Sigmoid colon (tissue), 6 donors: ENCODE measurements at regions not wholly inside any gene's neighbourhood (a gene's known extent, or its start where the extent isn't known, plus 50 kb on each side); places are given as distances from the start of the nearest gene placed in this dataset.

Experiments
- DNase-seq: peaks from one replicate; pipeline ENCODE4 v3.0.0-alpha.2; 2019
- H3K27ac ChIP-seq, 4 donors: fragments of 200-600 bp; sonication (generic); one replicate each; pipeline ENCODE4 v1.5.1; 2016 to 2019; ENCODE audit warnings: mild to moderate bottlenecking in 1 of 4
- H3K27me3 ChIP-seq, 3 donors: fragments of 200-600 bp; sonication (generic); one replicate each; pipeline ENCODE4 v1.5.1; 2019; ENCODE audit warnings: mild to moderate bottlenecking in 1 of 3
- H3K36me3 ChIP-seq, 4 donors: fragments of 200-600 bp; sonication (generic); one replicate each; pipeline ENCODE4 v1.5.1; 2016 to 2019
- H3K4me1 ChIP-seq, 4 donors: fragments of 200-600 bp; sonication (generic); one replicate each; pipeline ENCODE4 v1.5.1; 2017 to 2019
- H3K4me3 ChIP-seq, 4 donors: fragments of 200-600 bp; sonication (generic); one replicate each; pipeline ENCODE4 v1.5.1; 2017 to 2019; ENCODE audit warnings: mild to moderate bottlenecking in 2 of 4, moderate library complexity in 1 of 4
- H3K9me3 ChIP-seq, 4 donors: fragments of 200-600 bp in 3 of 4; sonication (generic) in 3 of 4; one replicate each; pipeline versions ENCODE4 v1.5.1 to v1.6.1; 2013 to 2019
- CTCF ChIP-seq, 4 experiments: fragments of 450-650 bp in 3 of 4; fragments of 200-600 bp in 1 of 4; IDR thresholded peaks; one replicate each; pipeline ENCODE4 v1.5.1; 2016 to 2019; ENCODE audit warnings: antibody characterized with exemption in 4 of 4, mild to moderate bottlenecking in 3 of 4, moderate library complexity in 2 of 4
- EP300 ChIP-seq, 4 donors: sonication (generic); formaldehyde crosslinking; IDR thresholded peaks; one replicate each; pipeline ENCODE4 v1.6.1; 2017; ENCODE audit warnings: antibody characterized with exemption in 4 of 4
- POLR2A ChIP-seq, 2 donors: fragments of 450-650 bp; IDR thresholded peaks; one replicate each; pipeline ENCODE4 v1.6.1; 2016; ENCODE audit warnings: antibody characterized with exemption in 2 of 2, mild to moderate bottlenecking in 2 of 2, moderate library complexity in 2 of 2
- POLR2AphosphoS5 ChIP-seq, 4 donors: sonication (generic); formaldehyde crosslinking; IDR thresholded peaks; one replicate each; pipeline ENCODE4 v1.6.1; 2017; ENCODE audit warnings: antibody characterized with exemption in 4 of 4
- WGBS, 2 donors: extraction: QIAGEN DNeasy Blood & Tissue Kit; methylation state at CpG; one replicate each; pipeline ENCODE4 v1.1.7; 2013; 5-methylcytosine and 5-hydroxymethylcytosine counted together
- intact Hi-C: fragments of 100-400 bp; cut with DNase I; formaldehyde crosslinking; loops from one replicate; pipeline ENCODE4 v1.15.1; 2023
- donor health status: healthy with polysubstance abuse.
- donor health status: healthy.

- Histone ChIP-seq H3K9me3 (peaks cover 0 to 3% (median 0%) of the 10 kb centered on the region in 4 donors), H3K4me3 (no peak overlapping the region), H3K27ac (no peak overlapping the region), H3K4me1 (peaks cover 0 to 4% (median 0%) of the 10 kb centered on the region in 4 donors), H3K27me3 (no peaks in the 10 kb centered on the region), H3K36me3 (no peaks in the 10 kb centered on the region)
- TF ChIP-seq EP300 (IDR thresholded peaks at IDR 0.05) (no peak), POLR2AphosphoS5 (IDR thresholded peaks at IDR 0.05) (no peak), CTCF (IDR thresholded peaks at IDR 0.05) (no peak), POLR2A (IDR thresholded peaks at IDR 0.05) (no peak)
- no peak for DNase-seq
- 79 to 94% methylated on average over 3 of the region's 3 CpGs for WGBS, 2 donors
- intact Hi-C loops, result no loop called here
Measured at GRCh38 chr6:16911088-16911487, 149.8 kb upstream of the ATXN1 start.

DNA sequence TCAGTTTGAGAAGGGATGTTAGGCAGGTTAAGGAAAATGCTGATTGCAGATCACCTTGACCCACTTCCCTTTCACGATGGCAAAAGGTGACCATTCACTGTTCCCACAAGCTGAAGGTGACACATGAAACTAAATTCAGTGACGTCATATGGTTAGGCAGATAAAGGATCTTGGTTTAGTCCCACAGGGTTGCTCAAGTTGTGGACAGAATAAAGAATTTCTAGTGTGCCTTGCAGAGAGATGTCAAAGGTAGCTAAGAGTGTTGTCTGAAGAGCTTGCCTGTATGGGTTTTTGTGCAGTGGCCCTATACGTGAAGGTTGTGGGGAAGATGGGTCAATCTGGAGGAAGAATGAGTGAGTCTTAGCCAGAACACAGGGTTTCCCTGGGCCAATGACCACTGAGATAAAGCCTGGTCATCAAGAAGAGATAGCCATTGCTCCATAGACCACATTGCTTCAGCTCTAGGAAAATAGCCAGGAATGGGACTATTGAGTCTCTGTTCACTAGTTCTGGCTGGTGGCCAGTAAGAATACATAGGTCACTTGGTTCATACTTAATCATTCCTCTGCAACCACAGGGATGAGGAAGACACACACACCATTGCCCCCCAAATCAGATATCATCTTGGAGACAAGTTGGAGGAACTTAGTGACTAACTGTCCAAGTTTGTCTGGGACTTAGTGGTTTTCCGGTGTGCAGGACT lies 148.5 kb upstream of the ATXN1 start:
- whole genome bisulfite sequencing, 2 donors, result 82 to 84% methylated on average over 4 of the region's 4 CpGs
- intact Hi-C loops, result no loop called here
- Histone ChIP-seq H3K9me3 (peaks cover 0 to 3% (median 0%) of the 10 kb centered on the region in 4 donors), H3K36me3 (no peaks in the 10 kb centered on the region), H3K4me1 (peaks cover 0 to 4% (median 0%) of the 10 kb centered on the region in 4 donors), H3K4me3 (no peak overlapping the region), H3K27me3 (no peaks in the 10 kb centered on the region), H3K27ac (no peak overlapping the region)
- TF ChIP-seq EP300 (IDR thresholded peaks at IDR 0.05) (no peak), POLR2A (IDR thresholded peaks at IDR 0.05) (no peak), POLR2AphosphoS5 (IDR thresholded peaks at IDR 0.05) (no peak), CTCF (IDR thresholded peaks at IDR 0.05) (no peak)
- DNase-seq, result no peak

DNA sequence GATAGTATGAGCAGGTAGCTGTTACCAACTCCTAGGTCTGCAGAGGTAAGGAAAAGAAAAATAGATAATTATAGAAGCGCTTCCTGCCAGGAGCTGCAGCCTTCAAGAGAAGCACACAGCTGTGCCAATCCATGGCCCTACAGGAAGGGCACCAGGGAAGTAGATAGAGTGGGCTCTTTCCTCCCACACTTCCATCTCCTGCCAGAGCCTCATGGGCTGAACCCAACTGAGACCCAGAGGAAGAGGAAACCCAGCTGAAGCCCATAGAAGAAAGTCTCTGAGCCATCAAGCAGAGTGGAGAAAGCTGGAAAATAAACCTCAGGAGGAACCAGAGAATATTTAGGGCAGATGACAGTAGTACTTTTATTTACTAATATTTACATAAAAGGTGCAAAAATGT lies 146.7 kb upstream of the ATXN1 start:
- peaks cover 0 to 4% (median 0%) of the 10 kb centered on the region in 4 donors for H3K4me1 ChIP-seq
- peaks cover 0 to 2% (median 0%) of the 10 kb centered on the region in 4 donors for H3K9me3 ChIP-seq
- no peak overlapping the region for H3K27ac ChIP-seq
- intact Hi-C loops, result no loop called here
- DNase-seq, result no peak
- no peaks in the 10 kb centered on the region for H3K36me3 ChIP-seq
- H3K27me3 ChIP-seq, result no peaks in the 10 kb centered on the region
- H3K4me3 ChIP-seq, result no peak overlapping the region
- WGBS, 2 donors, result 95 to 96% methylated on average over 1 of the region's 1 CpG
- TF ChIP-seq POLR2AphosphoS5 (IDR thresholded peaks at IDR 0.05) (no peak), POLR2A (IDR thresholded peaks at IDR 0.05) (no peak), EP300 (IDR thresholded peaks at IDR 0.05) (no peak), CTCF (IDR thresholded peaks at IDR 0.05) (no peak)

DNA sequence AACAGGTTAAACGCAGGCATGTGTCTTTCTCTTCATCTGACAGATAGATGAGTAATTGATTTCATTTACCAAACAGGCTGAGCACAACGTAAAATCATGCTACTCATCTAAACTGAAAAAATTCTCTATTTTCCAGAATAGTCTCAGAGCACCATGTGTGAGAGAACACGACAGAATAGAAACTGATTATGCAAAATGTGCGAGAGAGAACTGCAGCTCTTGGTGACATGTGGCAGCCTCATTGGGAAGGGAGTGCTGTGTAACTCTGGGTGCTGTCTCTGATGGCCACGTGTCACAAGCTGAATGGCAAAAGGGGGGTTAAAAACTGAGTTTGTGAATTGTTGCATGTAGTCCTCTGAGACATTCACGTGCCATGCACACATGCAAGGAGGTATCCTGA lies 143.7 kb upstream of the ATXN1 start:
- no peak overlapping the region for H3K27ac ChIP-seq
- H3K9me3 ChIP-seq, result no peaks in the 10 kb centered on the region
- H3K27me3 ChIP-seq, result no peaks in the 10 kb centered on the region
- TF ChIP-seq CTCF (IDR thresholded peaks at IDR 0.05) (no peak), POLR2A (IDR thresholded peaks at IDR 0.05) (no peak), EP300 (IDR thresholded peaks at IDR 0.05) (no peak), POLR2AphosphoS5 (IDR thresholded peaks at IDR 0.05) (no peak)
- WGBS, 2 donors, result 69 to 86% methylated on average over 6 of the region's 6 CpGs
- no peaks in the 10 kb centered on the region for H3K36me3 ChIP-seq
- intact Hi-C loops, result no loop called here
- no peak overlapping the region for H3K4me3 ChIP-seq
- peaks cover 0 to 12% (median 6%) of the 10 kb centered on the region in 4 donors for H3K4me1 ChIP-seq
- no peak for DNase-seq

GRCh38 chr6:16903470-16903869 lies 142.2 kb upstream of the ATXN1 start:
- 49 to 60% methylated on average over 7 of the region's 7 CpGs for WGBS, 2 donors
- no peaks in the 10 kb centered on the region for H3K36me3 ChIP-seq
- H3K4me1 ChIP-seq, result peaks cover 0 to 12% (median 6%) of the 10 kb centered on the region in 4 donors
- H3K9me3 ChIP-seq, result no peaks in the 10 kb centered on the region
- no peak for DNase-seq
- intact Hi-C loops, result no loop called here
- TF ChIP-seq CTCF (IDR thresholded peaks at IDR 0.05) (no peak), POLR2A (IDR thresholded peaks at IDR 0.05) (no peak), POLR2AphosphoS5 (IDR thresholded peaks at IDR 0.05) (peak in 1 of 4 donors; percentile 21)
- H3K27me3 ChIP-seq, result no peaks in the 10 kb centered on the region
- H3K4me3 ChIP-seq, result no peak overlapping the region
- no peak overlapping the region for H3K27ac ChIP-seq
